Common myeloid progenitor, CD34-positive (primary cell): ENCODE measurements at regions not wholly inside any gene's neighbourhood (a gene's known extent, or its start where the extent isn't known, plus 50 kb on each side); places are given as distances from the start of the nearest gene placed in this dataset.
"Not testable (repeated sequence)": the region's sequence is repeated elsewhere in the genome, so short reads cannot be mapped to it uniquely, and the experiment has no call there.

Experiments
- CTCF ChIA-PET: fragments of 350-600 bp; sonication (Branson Sonifier 250); formaldehyde crosslinking; loops from one replicate; lab custom pipeline; 2021; ENCODE audit warnings: antibody characterized with exemption; lab: Charles Lee
- POLR2A ChIA-PET: fragments of 350-600 bp; sonication (Branson Sonifier 250); formaldehyde crosslinking; loops from one replicate; lab custom pipeline; 2021; ENCODE audit warnings: antibody characterized with exemption; lab: Charles Lee
- DNase-seq, 3 donors: peaks; one replicate each; pipeline versions ENCODE4 v3.0.0 to v3.0.0-alpha.2; 2013
- H3K27ac ChIP-seq, 2 experiments: 1 replicate in 1 of 2; 2 replicates in 1 of 2; pipeline ENCODE4 v1.7.0; 2013; ENCODE audit warnings: inconsistent platforms in 2 of 2, low read length in 2 of 2, mild to moderate bottlenecking in 2 of 2, low read depth in 1 of 2, moderate library complexity in 1 of 2; ENCODE audit not compliant: severe bottlenecking in 2 of 2, insufficient read depth in 1 of 2, poor library complexity in 1 of 2
- H3K27me3 ChIP-seq, 5 experiments: replicated peaks in 2 of 5; 1 replicate in 3 of 5; 2 replicates in 2 of 5; pipeline versions ENCODE4 v1.6.1 to v1.7.0; 2013; ENCODE audit warnings: low read length in 4 of 5, mild to moderate bottlenecking in 2 of 5, moderate library complexity in 2 of 5, inconsistent platforms in 1 of 5; ENCODE audit not compliant: insufficient read depth in 5 of 5, control insufficient read depth in 4 of 5
- H3K36me3 ChIP-seq, 4 experiments: 1 replicate in 2 of 4; 2 replicates in 2 of 4; pipeline versions ENCODE4 v1.6.1 to v1.7.0; 2013; ENCODE audit warnings: low read length in 3 of 4, control low read depth in 1 of 4, mild to moderate bottlenecking in 1 of 4; ENCODE audit not compliant: control insufficient read depth in 4 of 4, insufficient read depth in 4 of 4
- H3K4me1 ChIP-seq, 4 experiments: 1 replicate in 3 of 4; 2 replicates in 1 of 4; pipeline versions ENCODE4 v1.6.1 to v1.7.1; 2013; ENCODE audit warnings: low read length in 3 of 4, mild to moderate bottlenecking in 3 of 4, control low read depth in 1 of 4, inconsistent platforms in 1 of 4, moderate library complexity in 1 of 4; ENCODE audit not compliant: control insufficient read depth in 4 of 4, insufficient read depth in 4 of 4; ENCODE audit errors: control extremely low read depth in 1 of 4
- H3K4me3 ChIP-seq, 7 experiments: 1 replicate in 4 of 7; 2 replicates in 3 of 7; pipeline versions ENCODE4 v1.5.1 to v1.7.0; 2013; ENCODE audit warnings: mild to moderate bottlenecking in 7 of 7, low read length in 6 of 7, moderate library complexity in 6 of 7, inconsistent platforms in 2 of 7, low read depth in 2 of 7, control low read depth in 1 of 7; ENCODE audit not compliant: insufficient read depth in 4 of 7, control insufficient read depth in 1 of 7; ENCODE audit errors: extremely low read depth in 1 of 7
- H3K9me3 ChIP-seq, 5 experiments: 1 replicate in 4 of 5; 2 replicates in 1 of 5; pipeline versions ENCODE4 v1.6.1 to v1.7.1; 2013; ENCODE audit warnings: low read length in 4 of 5, mild to moderate bottlenecking in 2 of 5, inconsistent platforms in 1 of 5, low read depth in 1 of 5, moderate library complexity in 1 of 5; ENCODE audit not compliant: control insufficient read depth in 4 of 5, insufficient read depth in 2 of 5; ENCODE audit errors: control extremely low read depth in 1 of 5
- WGBS: methylation state at CpG from one replicate; pipeline ENCODE4 v1.1.5; 2013; ENCODE audit not compliant: insufficient coverage; 5-methylcytosine and 5-hydroxymethylcytosine counted together

DNA sequence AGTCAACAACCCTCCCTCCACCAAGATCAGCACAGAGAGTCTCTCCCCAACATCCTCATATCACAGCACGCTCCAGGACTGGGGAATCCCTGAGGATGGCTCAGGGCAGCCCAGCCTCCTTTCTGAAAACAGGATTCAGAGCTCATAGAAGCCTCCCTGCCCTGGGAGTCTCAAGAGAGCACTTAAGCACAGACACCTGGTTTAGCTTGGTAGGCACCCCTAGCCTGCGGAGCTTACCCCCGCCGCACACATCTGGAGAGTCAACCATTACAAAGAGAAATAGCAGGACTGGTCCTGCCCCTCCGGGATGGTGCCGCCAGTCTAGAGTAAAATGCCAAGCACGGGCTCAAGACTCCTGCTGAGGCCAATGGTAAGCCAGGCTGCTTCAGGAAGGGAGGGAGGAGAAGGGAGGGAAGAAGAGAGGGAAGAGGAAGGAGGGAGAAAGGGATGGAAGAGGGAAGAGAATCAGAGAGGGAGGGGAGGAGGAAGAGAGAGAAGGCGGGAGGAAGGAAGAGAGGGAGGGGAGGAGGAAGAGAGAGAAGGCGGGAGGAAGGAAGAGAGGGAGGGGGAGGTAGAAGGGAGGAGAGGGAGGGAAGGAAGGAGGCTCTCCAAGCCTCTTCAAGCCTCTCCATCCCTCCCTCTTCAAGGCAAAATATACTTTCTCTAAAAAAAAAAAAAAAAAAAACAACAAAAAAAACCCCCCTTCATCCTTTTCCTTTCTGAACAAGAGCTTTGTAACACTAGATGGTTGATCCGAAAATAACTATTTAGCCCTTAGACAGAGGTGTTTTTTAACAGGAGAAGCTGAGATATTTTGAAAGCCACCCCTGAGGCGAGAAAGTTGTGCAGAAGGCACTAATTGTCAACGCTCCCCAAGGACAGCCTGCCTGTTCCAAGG is 278.6 kb upstream of the TLE3 start:
- 68% methylated on average over 9 of the region's 12 CpGs for WGBS
- no peak overlapping the region for H3K27ac ChIP-seq
- H3K27me3 ChIP-seq, result no peaks in the 10 kb centered on the region
- ChIA-PET POLR2A (interaction anchor here (0.6 kb wide), 2 partner anchors 143 to 490 kb away, joined by 3 to 6 read pairs; no protein-coding TSS in a partner anchor), CTCF (interaction anchor here (1.0 to 1.8 kb wide), 4 partner anchors 12 to 29 kb away, joined by 3 to 5 read pairs (median 4); no protein-coding TSS in a partner anchor)
- H3K4me1 ChIP-seq, result peaks cover 0 to 31% (median 22%) of the 10 kb centered on the region in 4 experiments
- DNase-seq, result peak in 1 of 3 donors; percentile 15
- peak overlapping the region in 3 of 7 experiments; percentile 17 to 54 (median 43) for H3K4me3 ChIP-seq
- no peaks in the 10 kb centered on the region for H3K36me3 ChIP-seq
- H3K9me3 ChIP-seq, result no peaks in the 10 kb centered on the region

DNA sequence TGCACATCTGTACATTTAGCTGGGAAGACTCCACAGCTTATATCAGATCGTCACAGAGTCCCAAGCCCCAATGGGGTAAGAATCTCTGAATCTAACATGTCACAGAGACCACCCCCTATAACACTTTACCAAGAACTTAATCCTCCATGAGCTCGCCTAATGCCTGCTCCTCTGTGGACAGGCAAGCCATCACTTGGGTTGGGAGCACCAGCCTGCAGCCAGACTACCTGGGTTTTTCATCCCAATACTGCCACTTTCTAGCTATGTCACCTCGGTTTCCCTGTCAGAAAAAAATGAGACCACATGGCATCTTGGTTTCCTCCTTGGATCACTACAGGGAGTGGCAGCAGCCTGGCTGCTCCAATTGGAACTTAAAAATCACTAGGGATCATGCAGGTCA is 277.9 kb upstream of the TLE3 start:
- Histone ChIP-seq H3K27ac (no peak overlapping the region), H3K36me3 (no peaks in the 10 kb centered on the region), H3K4me3 (no peak overlapping the region), H3K4me1 (peaks cover 0 to 29% (median 21%) of the 10 kb centered on the region in 4 experiments), H3K27me3 (no peaks in the 10 kb centered on the region), H3K9me3 (no peaks in the 10 kb centered on the region)
- 85% methylated on average over 3 of the region's 3 CpGs for WGBS
- no peak for DNase-seq
- ChIA-PET POLR2A (no interaction called here), CTCF (interaction anchor here (1.1 to 1.8 kb wide), 3 partner anchors 11 to 30 kb away, joined by 3 to 4 read pairs (median 3); no protein-coding TSS in a partner anchor)

DNA sequence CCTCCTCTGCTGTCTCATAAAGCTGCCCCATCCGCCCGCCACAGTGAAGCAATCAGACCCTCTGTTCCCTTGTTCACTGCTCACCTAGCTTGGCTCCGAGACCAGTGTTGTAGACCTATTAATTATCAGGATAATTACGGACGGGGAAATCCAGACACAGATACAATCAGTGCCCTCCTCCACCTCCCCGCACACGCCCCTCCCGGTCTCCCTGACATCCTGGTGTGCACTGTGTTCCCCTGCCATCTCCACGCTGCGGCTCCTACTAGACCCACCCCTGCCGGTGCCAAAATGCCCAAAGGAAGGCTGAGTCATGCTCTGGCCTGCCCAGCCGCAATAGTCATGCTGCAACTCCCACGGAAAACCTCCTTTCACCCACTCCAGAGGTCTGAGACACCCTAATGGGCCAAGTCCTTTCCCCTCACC is 277.3 kb upstream of the TLE3 start:
- 70% methylated on average over 13 of the region's 13 CpGs for WGBS
- peaks cover 0 to 24% (median 18%) of the 10 kb centered on the region in 4 experiments for H3K4me1 ChIP-seq
- H3K27ac ChIP-seq, result no peak overlapping the region
- H3K4me3 ChIP-seq, result no peak overlapping the region
- peak in 2 of 3 donors; percentile 21 to 46 for DNase-seq
- no peaks in the 10 kb centered on the region for H3K36me3 ChIP-seq
- ChIA-PET CTCF (interaction anchor here (1.8 kb wide), 1 partner anchor 15 kb away, joined by 4 read pairs; no protein-coding TSS in a partner anchor), POLR2A (no interaction called here)
- H3K27me3 ChIP-seq, result no peaks in the 10 kb centered on the region
- no peaks in the 10 kb centered on the region for H3K9me3 ChIP-seq

DNA sequence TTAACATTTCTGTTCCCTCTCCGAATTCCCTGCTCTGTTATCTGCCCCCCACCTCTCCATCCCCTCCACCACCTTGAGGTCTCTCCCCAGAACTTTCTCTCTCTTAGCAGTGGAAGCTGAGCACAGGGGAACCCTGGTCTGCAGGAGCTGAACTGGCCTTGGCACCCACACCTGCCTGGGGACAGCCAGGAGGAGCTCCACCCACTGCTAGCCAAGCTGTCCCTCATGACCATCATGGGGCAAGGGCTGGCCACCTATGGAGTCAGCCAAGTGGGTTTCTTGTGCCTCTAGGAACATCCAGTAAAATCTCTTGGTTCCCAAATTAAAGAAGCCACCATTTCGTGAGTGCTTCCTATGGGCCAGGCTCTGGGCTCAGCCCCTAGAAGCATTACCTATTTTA is 276.4 kb upstream of the TLE3 start:
- no peaks in the 10 kb centered on the region for H3K36me3 ChIP-seq
- CTCF ChIA-PET, result interaction anchor here (0.9 kb wide), 1 partner anchor 9 kb away, joined by 3 read pairs; no protein-coding TSS in a partner anchor
- no peaks in the 10 kb centered on the region for H3K9me3 ChIP-seq
- POLR2A ChIA-PET, result interaction anchor here (0.6 kb wide), 1 partner anchor 265 kb away, joined by 5 read pairs; no protein-coding TSS in a partner anchor
- H3K27me3 ChIP-seq, result no peaks in the 10 kb centered on the region
- H3K4me3 ChIP-seq, result no peak overlapping the region
- no peak for DNase-seq
- 100% methylated on average over 1 of the region's 2 CpGs for WGBS
- no peak overlapping the region for H3K27ac ChIP-seq
- peaks cover 0 to 24% (median 15%) of the 10 kb centered on the region in 4 experiments for H3K4me1 ChIP-seq

DNA sequence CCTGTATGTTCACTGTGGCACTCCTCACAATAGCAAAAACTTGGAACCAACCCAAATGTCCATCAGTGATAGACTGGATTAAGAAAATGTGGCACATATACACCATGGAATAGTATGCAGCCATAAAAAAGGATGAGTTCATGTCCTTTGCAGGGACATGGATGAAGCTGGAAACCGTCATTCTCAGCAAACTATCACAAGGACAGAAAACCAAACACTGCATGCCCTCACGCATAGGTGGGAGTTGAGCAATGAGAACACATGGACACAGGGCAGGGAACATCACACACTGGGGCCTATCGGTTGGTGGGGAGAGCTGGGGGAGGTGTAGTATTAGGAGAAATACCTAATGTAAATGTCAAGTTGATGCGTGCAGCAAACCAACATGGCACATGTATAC is 275.7 kb upstream of the TLE3 start:
- DNase-seq, result not testable (repeated sequence)
- 100% methylated on average over 3 of the region's 4 CpGs for WGBS

DNA sequence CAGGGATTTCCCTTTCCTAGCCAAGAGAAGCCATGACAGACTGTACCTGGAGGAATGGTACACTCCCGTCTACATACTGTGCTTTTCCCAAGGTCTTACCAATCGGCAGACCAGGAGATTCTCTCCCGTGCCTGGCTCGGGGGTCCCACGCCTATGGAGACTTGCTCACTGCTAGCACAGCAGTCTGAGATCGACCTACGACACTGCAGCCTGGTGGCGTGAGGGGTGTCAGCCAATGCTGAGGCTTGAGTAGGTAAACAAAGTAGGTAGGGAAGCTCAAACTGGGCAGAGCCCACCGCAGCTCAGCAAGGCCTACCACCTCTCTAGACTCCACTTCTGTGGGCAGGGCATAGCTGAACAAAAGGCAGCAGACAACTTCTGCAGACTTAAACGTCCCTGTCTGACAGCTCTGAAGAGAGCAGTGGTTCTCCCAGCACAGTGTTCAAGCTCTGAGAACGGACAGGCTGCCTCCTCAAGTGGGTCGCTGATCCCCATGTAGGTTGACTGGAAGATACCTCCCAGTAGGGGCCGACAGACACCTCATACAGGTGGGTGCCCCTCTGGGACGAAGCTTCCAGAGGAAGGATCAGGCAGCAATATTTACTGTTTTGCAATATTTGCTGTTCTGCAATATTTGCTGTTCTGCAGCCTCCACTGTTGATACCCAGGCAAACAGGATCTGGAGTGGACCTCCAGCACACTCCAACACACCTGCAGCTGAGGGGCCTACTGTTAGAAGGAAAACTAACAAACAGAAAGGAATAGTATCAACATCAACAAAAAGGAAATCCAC is 270.4 kb upstream of the TLE3 start:
- H3K27me3 ChIP-seq, H3K4me1 ChIP-seq, H3K9me3 ChIP-seq, POLR2A ChIA-PET, CTCF ChIA-PET, H3K27ac ChIP-seq, H3K4me3 ChIP-seq, H3K36me3 ChIP-seq, DNase-seq: not testable (repeated sequence)
- WGBS, result 94% methylated on average over 13 of the region's 14 CpGs

More for the DNA sequence above, 275.7 kb upstream of the TLE3 start:
- H3K27ac ChIP-seq, H3K9me3 ChIP-seq, CTCF ChIA-PET, H3K4me3 ChIP-seq, H3K27me3 ChIP-seq, H3K36me3 ChIP-seq: not testable (repeated sequence)
- POLR2A ChIA-PET, result interaction anchor here (0.6 kb wide), 1 partner anchor 264 kb away, joined by 5 read pairs; no protein-coding TSS in a partner anchor
- peaks cover 0 to 24% (median 15%) of the 10 kb centered on the region in 4 experiments for H3K4me1 ChIP-seq
